ENCODE measurements at regions not wholly inside any gene's neighbourhood (a gene's known extent, or its start where the extent isn't known, plus 50 kb on each side); places are given as distances from the start of the nearest gene placed in this dataset.

DNA sequence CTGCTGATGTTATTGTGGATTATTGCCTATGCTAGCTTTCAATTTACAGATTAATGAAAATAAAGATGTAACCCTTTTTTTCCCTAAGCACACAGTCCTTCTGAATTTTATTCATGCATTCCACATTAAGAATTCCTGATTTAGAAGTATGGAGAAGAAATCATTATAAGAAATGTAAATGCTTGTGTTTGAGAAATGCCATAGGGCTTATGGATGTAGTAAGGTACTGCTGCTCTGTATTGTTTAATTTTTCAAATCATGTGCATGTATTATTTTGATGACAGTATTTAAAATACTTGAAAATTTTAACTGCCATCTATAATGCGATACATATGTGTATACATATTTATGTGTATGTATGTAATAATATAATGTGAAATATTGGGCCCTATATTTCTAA, 167.1 kb upstream of the SOX5 start:
- no peaks in the 10 kb centered on the region for H3K36me3 ChIP-seq (ENCODE audit: insufficient read depth, low read length)
- H3K4me2 ChIP-seq (ENCODE audit: low read length), result no peak overlapping the region
- H2AFZ ChIP-seq (ENCODE audit: low read depth, low read length), result no peak overlapping the region
- no peaks in the 10 kb centered on the region for H3K9me2 ChIP-seq (ENCODE audit: insufficient read depth, low read length)
- no peaks in the 10 kb centered on the region for H3K9me3 ChIP-seq (ENCODE audit: low read length)
- TF ChIP-seq POLR2AphosphoS5 (IDR thresholded peaks at IDR 0.05) (no peak), EZH2 (IDR thresholded peaks at IDR 0.05; ENCODE audit: borderline replicate concordance, insufficient read depth, low read length, poor library complexity, severe bottlenecking) (no peak), RAD21 (conservative IDR thresholded peaks at IDR 0.05) (no peak), SMC3 (conservative IDR thresholded peaks at IDR 0.05; ENCODE audit: poor library complexity) (no peak), MXI1 (conservative IDR thresholded peaks at IDR 0.05; ENCODE audit: poor library complexity, severe bottlenecking) (no peak), TAF1 (IDR thresholded peaks at IDR 0.05; ENCODE audit: low read depth) (no peak), EP300 (conservative IDR thresholded peaks at IDR 0.05; ENCODE audit: poor library complexity, severe bottlenecking) (no peak)
- TF ChIP-seq, protein P1, sequence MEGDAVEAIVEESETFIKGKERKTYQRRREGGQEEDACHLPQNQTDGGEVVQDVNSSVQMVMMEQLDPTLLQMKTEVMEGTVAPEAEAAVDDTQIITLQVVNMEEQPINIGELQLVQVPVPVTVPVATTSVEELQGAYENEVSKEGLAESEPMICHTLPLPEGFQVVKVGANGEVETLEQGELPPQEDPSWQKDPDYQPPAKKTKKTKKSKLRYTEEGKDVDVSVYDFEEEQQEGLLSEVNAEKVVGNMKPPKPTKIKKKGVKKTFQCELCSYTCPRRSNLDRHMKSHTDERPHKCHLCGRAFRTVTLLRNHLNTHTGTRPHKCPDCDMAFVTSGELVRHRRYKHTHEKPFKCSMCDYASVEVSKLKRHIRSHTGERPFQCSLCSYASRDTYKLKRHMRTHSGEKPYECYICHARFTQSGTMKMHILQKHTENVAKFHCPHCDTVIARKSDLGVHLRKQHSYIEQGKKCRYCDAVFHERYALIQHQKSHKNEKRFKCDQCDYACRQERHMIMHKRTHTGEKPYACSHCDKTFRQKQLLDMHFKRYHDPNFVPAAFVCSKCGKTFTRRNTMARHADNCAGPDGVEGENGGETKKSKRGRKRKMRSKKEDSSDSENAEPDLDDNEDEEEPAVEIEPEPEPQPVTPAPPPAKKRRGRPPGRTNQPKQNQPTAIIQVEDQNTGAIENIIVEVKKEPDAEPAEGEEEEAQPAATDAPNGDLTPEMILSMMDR (IDR thresholded peaks at IDR 0.05; ENCODE audit: poor library complexity, severe bottlenecking), result no peak
- TF ChIP-seq, protein P2, sequence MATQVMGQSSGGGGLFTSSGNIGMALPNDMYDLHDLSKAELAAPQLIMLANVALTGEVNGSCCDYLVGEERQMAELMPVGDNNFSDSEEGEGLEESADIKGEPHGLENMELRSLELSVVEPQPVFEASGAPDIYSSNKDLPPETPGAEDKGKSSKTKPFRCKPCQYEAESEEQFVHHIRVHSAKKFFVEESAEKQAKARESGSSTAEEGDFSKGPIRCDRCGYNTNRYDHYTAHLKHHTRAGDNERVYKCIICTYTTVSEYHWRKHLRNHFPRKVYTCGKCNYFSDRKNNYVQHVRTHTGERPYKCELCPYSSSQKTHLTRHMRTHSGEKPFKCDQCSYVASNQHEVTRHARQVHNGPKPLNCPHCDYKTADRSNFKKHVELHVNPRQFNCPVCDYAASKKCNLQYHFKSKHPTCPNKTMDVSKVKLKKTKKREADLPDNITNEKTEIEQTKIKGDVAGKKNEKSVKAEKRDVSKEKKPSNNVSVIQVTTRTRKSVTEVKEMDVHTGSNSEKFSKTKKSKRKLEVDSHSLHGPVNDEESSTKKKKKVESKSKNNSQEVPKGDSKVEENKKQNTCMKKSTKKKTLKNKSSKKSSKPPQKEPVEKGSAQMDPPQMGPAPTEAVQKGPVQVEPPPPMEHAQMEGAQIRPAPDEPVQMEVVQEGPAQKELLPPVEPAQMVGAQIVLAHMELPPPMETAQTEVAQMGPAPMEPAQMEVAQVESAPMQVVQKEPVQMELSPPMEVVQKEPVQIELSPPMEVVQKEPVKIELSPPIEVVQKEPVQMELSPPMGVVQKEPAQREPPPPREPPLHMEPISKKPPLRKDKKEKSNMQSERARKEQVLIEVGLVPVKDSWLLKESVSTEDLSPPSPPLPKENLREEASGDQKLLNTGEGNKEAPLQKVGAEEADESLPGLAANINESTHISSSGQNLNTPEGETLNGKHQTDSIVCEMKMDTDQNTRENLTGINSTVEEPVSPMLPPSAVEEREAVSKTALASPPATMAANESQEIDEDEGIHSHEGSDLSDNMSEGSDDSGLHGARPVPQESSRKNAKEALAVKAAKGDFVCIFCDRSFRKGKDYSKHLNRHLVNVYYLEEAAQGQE (IDR thresholded peaks at IDR 0.05; ENCODE audit: borderline replicate concordance), result no peak
- no peak overlapping the region for H3K4me3 ChIP-seq (ENCODE audit: low read length)
- no peaks in the 10 kb centered on the region for H3F3A ChIP-seq (ENCODE audit: insufficient read depth, low read length, poor library complexity, severe bottlenecking)
- H4K20me1 ChIP-seq (ENCODE audit: insufficient read depth), result no peaks in the 10 kb centered on the region
- no peaks in the 10 kb centered on the region for H3K27me3 ChIP-seq (ENCODE audit: insufficient read depth, low read depth, low read length)
- no peaks in the 10 kb centered on the region for H3K79me2 ChIP-seq (replicated peaks; ENCODE audit: insufficient read depth, low read length)
- H3K9ac ChIP-seq (ENCODE audit: low read length), result no peak overlapping the region
- no peak overlapping the region for H3K27ac ChIP-seq (ENCODE audit: low read length)

DNA sequence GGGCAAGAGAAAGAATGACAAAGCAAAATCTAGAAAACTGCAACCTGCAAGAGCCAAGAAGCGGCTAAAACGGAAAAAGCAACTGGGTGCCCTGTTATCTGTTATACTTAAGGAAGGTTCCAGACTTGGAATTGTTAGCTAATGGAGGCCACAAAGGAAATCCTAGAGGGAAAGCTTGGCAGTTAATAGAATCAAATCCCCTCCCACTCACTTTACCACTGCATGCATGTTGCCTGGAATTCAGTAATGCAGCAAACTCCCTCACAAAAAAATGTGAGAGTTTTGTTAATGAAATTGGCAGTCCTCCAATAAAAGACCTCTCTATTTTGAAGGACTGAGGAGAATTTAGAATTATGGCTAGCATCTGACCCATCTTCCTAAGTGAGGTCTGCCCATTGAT, 164.2 kb upstream of the SOX5 start:
- no peaks in the 10 kb centered on the region for H3K36me3 ChIP-seq (ENCODE audit: insufficient read depth, low read length)
- H3K9ac ChIP-seq (ENCODE audit: low read length), result no peak overlapping the region
- no peaks in the 10 kb centered on the region for H3K9me2 ChIP-seq (ENCODE audit: insufficient read depth, low read length)
- no peaks in the 10 kb centered on the region for H3F3A ChIP-seq (ENCODE audit: insufficient read depth, low read length, poor library complexity, severe bottlenecking)
- no peaks in the 10 kb centered on the region for H3K9me3 ChIP-seq (ENCODE audit: low read length)
- H3K4me3 ChIP-seq (ENCODE audit: low read length), result no peak overlapping the region
- H3K27ac ChIP-seq (ENCODE audit: low read length), result no peak overlapping the region
- no peak overlapping the region for H3K4me2 ChIP-seq (ENCODE audit: low read length)
- no peaks in the 10 kb centered on the region for H3K79me2 ChIP-seq (replicated peaks; ENCODE audit: insufficient read depth, low read length)
- no peaks in the 10 kb centered on the region for H3K27me3 ChIP-seq (ENCODE audit: insufficient read depth, low read depth, low read length)
- H4K20me1 ChIP-seq (ENCODE audit: insufficient read depth), result no peaks in the 10 kb centered on the region
- TF ChIP-seq, protein P1 (IDR thresholded peaks at IDR 0.05; ENCODE audit: poor library complexity, severe bottlenecking), result no peak
- TF ChIP-seq SMC3 (conservative IDR thresholded peaks at IDR 0.05; ENCODE audit: poor library complexity), result no peak
- no peak for TF ChIP-seq TAF1 (IDR thresholded peaks at IDR 0.05; ENCODE audit: low read depth)
- TF ChIP-seq, protein P2 (IDR thresholded peaks at IDR 0.05; ENCODE audit: borderline replicate concordance), result no peak
- no peak for TF ChIP-seq RAD21 (conservative IDR thresholded peaks at IDR 0.05)
- TF ChIP-seq EP300 (conservative IDR thresholded peaks at IDR 0.05; ENCODE audit: poor library complexity, severe bottlenecking), result no peak
- no peak for TF ChIP-seq POLR2AphosphoS5 (IDR thresholded peaks at IDR 0.05)
- no peak for TF ChIP-seq EZH2 (IDR thresholded peaks at IDR 0.05; ENCODE audit: borderline replicate concordance, insufficient read depth, low read length, poor library complexity, severe bottlenecking)
- TF ChIP-seq MXI1 (conservative IDR thresholded peaks at IDR 0.05; ENCODE audit: poor library complexity, severe bottlenecking), result no peak
- no peak overlapping the region for H2AFZ ChIP-seq (ENCODE audit: low read depth, low read length)
